Astrocyte (in vitro differentiated cells and primary cell): ENCODE measurements at regions not wholly inside any gene's neighbourhood (a gene's known extent, or its start where the extent isn't known, plus 50 kb on each side); places are given as distances from the start of the nearest gene placed in this dataset.

Source experiments
- DNase-seq: peaks from one replicate; pipeline ENCODE4 v3.0.0-alpha.2; 2010; ENCODE audit warnings: low read depth
- FAIRE-seq: peaks from 2 replicates; lab custom pipeline; 2011; peaks lifted over from hg19 to GRCh38; lab: Jason Lieb, UNC
- H2AFZ ChIP-seq: 2 replicates; pipeline ENCODE4 v1.6.0; 2012; ENCODE audit warnings: low read depth, low read length, inconsistent platforms
- H3K27ac ChIP-seq: 2 replicates; pipeline ENCODE4 v1.5.1; 2011; ENCODE audit warnings: low read depth, low read length, inconsistent platforms
- H3K27me3 ChIP-seq: 2 replicates; pipeline ENCODE4 v1.6.0; 2011; ENCODE audit warnings: low read length, inconsistent platforms; ENCODE audit not compliant: insufficient read depth
- H3K36me3 ChIP-seq: 2 replicates; pipeline ENCODE4 v1.5.1; 2011; ENCODE audit warnings: low read length, inconsistent platforms; ENCODE audit not compliant: insufficient read depth
- H3K4me1 ChIP-seq: 2 replicates; pipeline ENCODE4 v1.5.1; 2011; ENCODE audit warnings: low read length, inconsistent platforms; ENCODE audit not compliant: insufficient read depth
- H3K4me2 ChIP-seq: 2 replicates; pipeline ENCODE4 v1.6.0; 2012; ENCODE audit warnings: low read length, inconsistent platforms
- H3K4me3 ChIP-seq: 2 replicates; pipeline ENCODE4 v1.5.1; 2011; ENCODE audit warnings: low read depth, mild to moderate bottlenecking, low read length, inconsistent platforms; ENCODE audit not compliant: insufficient read depth
- H3K79me2 ChIP-seq: 2 replicates; pipeline ENCODE4 v1.6.0; 2012; ENCODE audit warnings: mild to moderate bottlenecking, low read length, inconsistent platforms; ENCODE audit not compliant: insufficient read depth
- H3K9ac ChIP-seq: 2 replicates; pipeline ENCODE4 v1.6.0; 2012; ENCODE audit warnings: mild to moderate bottlenecking, low read length, inconsistent platforms
- H3K9me3 ChIP-seq: 2 replicates; pipeline ENCODE4 v1.5.1; 2012; ENCODE audit warnings: low read depth, mild to moderate bottlenecking, low read length, inconsistent platforms; ENCODE audit not compliant: insufficient read depth
- H4K20me1 ChIP-seq: 2 replicates; pipeline ENCODE4 v1.6.0; 2012; ENCODE audit warnings: low read length, inconsistent platforms; ENCODE audit not compliant: insufficient read depth
- H3K27ac Mint-ChIP-seq: one replicate; pipeline ENCODE4 v1.8.0; 2021; ENCODE audit warnings: mild to moderate bottlenecking, mixed read lengths; ENCODE audit not compliant: unreplicated experiment
- H3K27me3 Mint-ChIP-seq: one replicate; pipeline ENCODE4 v1.8.0; 2021; ENCODE audit warnings: low read depth, mixed read lengths; ENCODE audit not compliant: unreplicated experiment
- H3K36me3 Mint-ChIP-seq: one replicate; pipeline ENCODE4 v1.8.0; 2021; ENCODE audit warnings: low read depth, mixed read lengths; ENCODE audit not compliant: unreplicated experiment
- H3K4me1 Mint-ChIP-seq: one replicate; pipeline ENCODE4 v1.8.0; 2021; ENCODE audit warnings: low read depth, mixed read lengths; ENCODE audit not compliant: unreplicated experiment
- H3K4me3 Mint-ChIP-seq: one replicate; pipeline ENCODE4 v1.8.0; 2021; ENCODE audit warnings: mild to moderate bottlenecking, moderate library complexity, mixed read lengths; ENCODE audit not compliant: unreplicated experiment
- H3K9me3 Mint-ChIP-seq: one replicate; pipeline ENCODE4 v1.8.0; 2021; ENCODE audit warnings: mild to moderate bottlenecking, mixed read lengths; ENCODE audit not compliant: unreplicated experiment
- CTCF ChIP-seq: IDR thresholded peaks from 2 replicates; pipeline ENCODE4 v1.5.1; 2011; ENCODE audit warnings: low read depth, mild to moderate bottlenecking, inconsistent platforms, low read length, moderate library complexity; ENCODE audit not compliant: insufficient read depth
- EZH2 ChIP-seq: IDR thresholded peaks from 2 replicates; pipeline ENCODE4 v1.6.1; 2012; ENCODE audit warnings: mild to moderate bottlenecking, low read length, inconsistent platforms; ENCODE audit not compliant: insufficient read depth

- no peaks in the 10 kb centered on the region for H3K79me2 ChIP-seq
- H3K4me1 Mint-ChIP-seq: peaks cover 64% of the 10 kb centered on the region
- H3K36me3 Mint-ChIP-seq: no peaks in the 10 kb centered on the region
- H3K27me3 ChIP-seq: no peaks in the 10 kb centered on the region
- TF ChIP-seq CTCF (no peak), EZH2 (no peak)
- no peaks in the 10 kb centered on the region for H3K27me3 Mint-ChIP-seq
- no peak overlapping the region for H3K4me3 Mint-ChIP-seq
- no peaks in the 10 kb centered on the region for H3K9me3 Mint-ChIP-seq
- no peak overlapping the region for H3K4me3 ChIP-seq
- H2AFZ ChIP-seq: peak overlapping the region; percentile 76
- H3K4me1 ChIP-seq: peaks cover 49% of the 10 kb centered on the region
- DNase-seq (no peak), FAIRE-seq (no peak)
- peak overlapping the region; percentile 92 for H3K27ac ChIP-seq
- H3K36me3 ChIP-seq: no peaks in the 10 kb centered on the region
- peak overlapping the region; percentile 97 for H3K27ac Mint-ChIP-seq
- no peaks in the 10 kb centered on the region for H4K20me1 ChIP-seq
- peak overlapping the region; percentile 89 for H3K9ac ChIP-seq
- H3K4me2 ChIP-seq: peak overlapping the region; percentile 64
- no peaks in the 10 kb centered on the region for H3K9me3 ChIP-seq
Measured at GRCh38 chr1:234530672-234531071, 51.7 kb upstream of the TARBP1 start.

- no peaks in the 10 kb centered on the region for H3K9me3 ChIP-seq
- Mint-ChIP-seq H3K4me3 (no peak overlapping the region), H3K36me3 (no peaks in the 10 kb centered on the region), H3K4me1 (peaks cover 61% of the 10 kb centered on the region), H3K27me3 (no peaks in the 10 kb centered on the region), H3K9me3 (no peaks in the 10 kb centered on the region), H3K27ac (no peak overlapping the region)
- no peak for FAIRE-seq
- no peaks in the 10 kb centered on the region for H4K20me1 ChIP-seq
- no peak overlapping the region for H3K4me3 ChIP-seq
- peaks cover 46% of the 10 kb centered on the region for H3K4me1 ChIP-seq
- H3K9ac ChIP-seq: no peak overlapping the region
- peak; percentile 66 for DNase-seq
- H3K36me3 ChIP-seq: no peaks in the 10 kb centered on the region
- H2AFZ ChIP-seq: no peak overlapping the region
- TF ChIP-seq CTCF: no peak
- no peak for TF ChIP-seq EZH2
- H3K27me3 ChIP-seq: no peaks in the 10 kb centered on the region
- H3K79me2 ChIP-seq: no peaks in the 10 kb centered on the region
- H3K27ac ChIP-seq: no peak overlapping the region
- H3K4me2 ChIP-seq: peak overlapping the region; percentile 4
Measured at GRCh38 chr1:234529950-234530237, 50.9 kb upstream of the TARBP1 start.

DNA sequence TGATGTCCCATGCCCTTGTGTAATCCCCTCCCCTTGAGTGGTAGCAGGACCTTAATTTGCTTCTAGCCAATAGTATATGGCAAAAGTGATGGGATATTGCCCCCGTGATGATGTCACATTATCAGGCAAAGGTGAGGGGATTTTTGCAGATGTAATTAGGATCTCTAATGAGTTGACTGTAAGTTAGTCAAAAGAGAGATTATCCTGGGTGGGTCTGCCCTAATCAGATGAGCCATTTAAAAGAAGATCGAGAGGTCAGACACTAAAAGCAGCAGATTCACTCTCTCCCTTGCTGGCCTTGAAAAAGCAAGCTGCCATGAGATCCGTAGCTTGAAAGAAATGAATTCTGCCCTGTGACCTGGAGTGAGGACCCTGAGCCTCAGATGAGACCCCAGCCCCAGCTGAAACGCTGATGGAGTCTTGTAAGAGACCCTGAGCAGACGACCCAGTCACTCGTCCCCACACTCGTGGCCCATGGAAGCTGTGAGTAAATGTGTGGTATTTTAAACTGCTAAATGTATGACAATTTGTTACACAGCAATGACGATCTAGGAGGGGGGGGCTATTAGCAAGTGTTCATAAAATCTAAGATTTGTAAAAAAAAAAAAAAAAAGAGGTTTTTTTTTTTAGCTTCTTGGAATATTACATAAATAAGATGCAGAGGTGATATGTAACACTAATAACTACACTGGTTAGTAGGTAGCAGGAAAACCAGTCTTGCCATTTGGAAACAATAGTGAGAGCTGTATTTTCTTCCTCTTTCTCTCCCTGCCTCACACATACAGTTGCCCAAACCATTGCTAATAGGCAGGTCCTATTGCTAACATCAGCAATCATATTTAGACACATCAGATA, 50.3 kb upstream of the TARBP1 start:
- Histone ChIP-seq H3K4me1 (peaks cover 40% of the 10 kb centered on the region), H4K20me1 (no peaks in the 10 kb centered on the region), H3K4me3 (no peak overlapping the region), H3K4me2 (peak overlapping the region; percentile 4), H3K79me2 (no peaks in the 10 kb centered on the region), H3K27me3 (no peaks in the 10 kb centered on the region), H3K36me3 (no peaks in the 10 kb centered on the region), H3K9ac (no peak overlapping the region), H3K9me3 (no peaks in the 10 kb centered on the region), H3K27ac (no peak overlapping the region), H2AFZ (no peak overlapping the region)
- Mint-ChIP-seq H3K27me3 (no peaks in the 10 kb centered on the region), H3K4me1 (peaks cover 57% of the 10 kb centered on the region), H3K27ac (no peak overlapping the region), H3K4me3 (no peak overlapping the region), H3K9me3 (no peaks in the 10 kb centered on the region), H3K36me3 (no peaks in the 10 kb centered on the region)
- DNase-seq (no peak), FAIRE-seq (no peak)
- no peak for TF ChIP-seq EZH2
- TF ChIP-seq CTCF: no peak
